Glutamatergic neuron (in vitro differentiated cells): ENCODE measurements at regions not wholly inside any gene's neighbourhood (a gene's known extent, or its start where the extent isn't known, plus 50 kb on each side); places are given as distances from the start of the nearest gene placed in this dataset.

ENCODE experiments used
- DNase-seq: peaks from one replicate; pipeline ENCODE4 v3.0.0; 2022
- H3K27ac Mint-ChIP-seq: one replicate; pipeline ENCODE4 v1.8.0; 2020; ENCODE audit warnings: mild to moderate bottlenecking, mixed read lengths, inconsistent platforms; ENCODE audit not compliant: unreplicated experiment
- H3K27me3 Mint-ChIP-seq: one replicate; pipeline ENCODE4 v1.8.0; 2020; ENCODE audit warnings: mild to moderate bottlenecking, moderate library complexity, mixed read lengths, inconsistent platforms; ENCODE audit not compliant: unreplicated experiment
- H3K36me3 Mint-ChIP-seq: one replicate; pipeline ENCODE4 v1.8.0; 2020; ENCODE audit warnings: mild to moderate bottlenecking, mixed read lengths, inconsistent platforms; ENCODE audit not compliant: unreplicated experiment
- H3K4me1 Mint-ChIP-seq: one replicate; pipeline ENCODE4 v1.8.0; 2020; ENCODE audit warnings: mild to moderate bottlenecking, low read depth, mixed read lengths, inconsistent platforms; ENCODE audit not compliant: unreplicated experiment
- H3K4me3 Mint-ChIP-seq: one replicate; pipeline ENCODE4 v1.8.0; 2020; ENCODE audit warnings: mild to moderate bottlenecking, mixed read lengths, inconsistent platforms; ENCODE audit not compliant: unreplicated experiment
- H3K9me3 Mint-ChIP-seq: one replicate; pipeline ENCODE4 v1.8.0; 2020; ENCODE audit warnings: mild to moderate bottlenecking, moderate library complexity, mixed read lengths, inconsistent platforms; ENCODE audit not compliant: unreplicated experiment
- CTCF ChIP-seq: fragments of 200-600 bp; sonication (generic); IDR thresholded peaks from one replicate; pipeline ENCODE4 v1.5.0; 2021; ENCODE audit not compliant: partially characterized antibody, unreplicated experiment

GRCh38 chr5:179409806-179410205, 64.5 kb upstream of the ADAMTS2 start:
- peaks cover 5% of the 10 kb centered on the region for H3K36me3 Mint-ChIP-seq
- H3K9me3 Mint-ChIP-seq: peaks cover 1% of the 10 kb centered on the region
- H3K27ac Mint-ChIP-seq: no peak overlapping the region
- DNase-seq: no peak
- TF ChIP-seq CTCF: no peak
- H3K27me3 Mint-ChIP-seq: peaks cover 3% of the 10 kb centered on the region
- H3K4me1 Mint-ChIP-seq: peaks cover 4% of the 10 kb centered on the region
- no peak overlapping the region for H3K4me3 Mint-ChIP-seq

DNA sequence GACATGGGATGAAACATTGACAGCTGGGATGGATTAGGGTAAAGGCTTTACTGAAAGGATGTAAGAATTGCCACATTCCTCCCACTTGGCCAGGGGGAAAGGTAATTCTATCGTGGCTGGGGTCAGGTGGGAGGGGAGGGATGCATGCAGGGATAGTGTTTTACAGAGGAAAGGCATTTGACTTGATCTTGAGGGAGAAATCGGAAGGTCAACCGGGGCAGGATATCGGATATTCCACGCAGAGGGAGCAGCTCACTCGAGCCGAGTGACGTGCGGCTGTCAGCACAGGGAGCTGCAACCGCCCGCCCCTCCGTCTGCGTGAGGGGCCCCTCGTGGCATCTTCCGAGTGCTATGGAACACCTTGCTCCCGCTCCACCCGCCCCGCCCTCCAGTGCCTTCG, 63.4 kb upstream of the ADAMTS2 start:
- no peak for DNase-seq
- Mint-ChIP-seq H3K4me3 (no peak overlapping the region), H3K36me3 (peaks cover 5% of the 10 kb centered on the region), H3K9me3 (peaks cover 4% of the 10 kb centered on the region), H3K27ac (no peak overlapping the region), H3K27me3 (peaks cover 5% of the 10 kb centered on the region), H3K4me1 (peaks cover 4% of the 10 kb centered on the region)
- no peak for TF ChIP-seq CTCF

- peaks cover 5% of the 10 kb centered on the region for H3K27me3 Mint-ChIP-seq
- peaks cover 15% of the 10 kb centered on the region for H3K36me3 Mint-ChIP-seq
- peaks cover 6% of the 10 kb centered on the region for H3K9me3 Mint-ChIP-seq
- H3K4me1 Mint-ChIP-seq: peaks cover 4% of the 10 kb centered on the region
- no peak for TF ChIP-seq CTCF
- H3K4me3 Mint-ChIP-seq: no peak overlapping the region
- no peak overlapping the region for H3K27ac Mint-ChIP-seq
- DNase-seq: no peak
These were observed 62.2 kb upstream of the ADAMTS2 start for GRCh38 chr5:179407191-179408175.

DNA sequence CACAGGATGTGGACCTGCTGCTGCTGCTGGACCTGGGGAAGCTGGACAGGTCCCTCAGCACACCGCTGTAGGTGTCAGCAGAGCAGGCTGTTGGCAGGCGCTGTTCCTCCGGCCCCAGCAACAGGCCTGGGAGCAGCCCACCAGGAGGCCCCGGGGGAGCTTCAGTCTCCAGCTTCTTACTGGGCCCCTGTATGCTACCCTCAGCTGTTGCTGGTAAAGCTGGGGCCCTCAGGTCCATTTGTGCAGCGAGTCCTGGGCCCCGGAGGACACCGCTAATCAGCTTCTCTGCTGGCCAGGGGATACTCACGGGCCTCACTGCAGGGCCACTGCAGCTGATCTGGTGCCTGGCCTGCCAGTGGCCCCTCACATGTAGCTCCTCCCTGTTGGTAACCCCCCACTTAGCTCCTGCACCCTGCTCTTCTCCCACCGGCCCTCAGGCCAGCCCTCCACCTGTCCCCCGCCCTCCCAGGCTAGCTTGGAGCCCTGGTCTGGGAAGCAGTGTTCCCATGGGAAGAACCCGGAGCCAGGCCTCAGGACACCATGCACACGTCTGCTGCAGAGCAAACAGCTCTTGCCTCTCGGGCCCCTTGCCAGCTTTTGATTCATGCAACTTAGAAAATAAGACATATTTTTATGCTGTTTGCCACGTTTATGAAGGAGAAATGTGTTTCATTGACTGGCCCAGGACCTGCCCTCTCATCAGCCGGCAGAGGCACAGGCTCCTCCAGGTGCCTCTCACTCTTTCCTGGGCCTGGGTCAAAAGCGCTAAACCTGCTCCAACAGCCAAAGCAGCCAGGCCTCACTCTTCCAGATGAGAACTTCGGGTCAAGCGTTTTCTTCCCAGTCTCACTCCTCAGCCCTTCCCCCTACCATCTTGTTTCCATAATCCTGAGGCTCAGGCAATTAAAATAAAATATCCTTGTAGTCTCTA, 61.0 kb upstream of the ADAMTS2 start:
- peaks cover 10% of the 10 kb centered on the region for H3K9me3 Mint-ChIP-seq
- H3K27ac Mint-ChIP-seq: no peak overlapping the region
- H3K4me3 Mint-ChIP-seq: peak overlapping the region; percentile 49
- no peak for DNase-seq
- peaks cover 4% of the 10 kb centered on the region for H3K4me1 Mint-ChIP-seq
- H3K36me3 Mint-ChIP-seq: peaks cover 16% of the 10 kb centered on the region
- H3K27me3 Mint-ChIP-seq: peaks cover 5% of the 10 kb centered on the region
- TF ChIP-seq CTCF: no peak
